Astrocyte of the cerebellum (primary cell): ENCODE measurements at regions not wholly inside any gene's neighbourhood (a gene's known extent, or its start where the extent isn't known, plus 50 kb on each side); places are given as distances from the start of the nearest gene placed in this dataset.

Experiments used
- DNase-seq: peaks from one replicate; pipeline ENCODE4 v3.0.0-alpha.2; 2011; ENCODE audit warnings: low read depth
- H3K4me3 ChIP-seq: 2 replicates; pipeline ENCODE4 v1.5.1; 2011; ENCODE audit warnings: mild to moderate bottlenecking, low read depth, low read length, moderate library complexity
- in situ Hi-C: cut with HindIII; loops from 2 replicates; pipeline ENCODE4 v1.10.0; 2017; ENCODE audit warnings: low sequenced_read_pairs
- TF ChIP-seq, protein P1 (sequence below): IDR thresholded peaks from 2 replicates; pipeline ENCODE4 v1.5.1; 2012; ENCODE audit warnings: low read length, low read depth, moderate library complexity, mild to moderate bottlenecking; ENCODE audit errors: missing control alignments

DNA sequence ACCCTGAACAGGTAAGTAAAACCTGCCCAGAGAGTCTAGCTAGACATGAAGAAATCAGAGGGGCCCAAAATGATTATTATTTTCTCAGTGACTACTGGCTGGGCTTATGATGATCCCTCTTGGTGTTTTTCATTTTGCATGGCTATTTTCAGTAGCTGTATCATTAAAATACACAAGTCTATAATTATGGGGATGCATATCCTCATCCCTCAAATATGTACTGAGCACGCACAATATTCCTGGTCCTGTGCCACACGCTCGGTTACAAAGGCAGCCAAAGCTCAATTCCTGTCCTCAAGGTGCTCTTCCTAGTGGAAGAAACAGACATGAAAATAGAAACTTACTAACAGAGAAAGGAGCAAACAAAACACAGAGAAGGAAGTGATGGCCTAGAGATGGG is 180.0 kb downstream of the DAD1 start:
- DNase-seq = no peak
- H3K4me3 ChIP-seq = no peak overlapping the region
- TF ChIP-seq, protein P1, sequence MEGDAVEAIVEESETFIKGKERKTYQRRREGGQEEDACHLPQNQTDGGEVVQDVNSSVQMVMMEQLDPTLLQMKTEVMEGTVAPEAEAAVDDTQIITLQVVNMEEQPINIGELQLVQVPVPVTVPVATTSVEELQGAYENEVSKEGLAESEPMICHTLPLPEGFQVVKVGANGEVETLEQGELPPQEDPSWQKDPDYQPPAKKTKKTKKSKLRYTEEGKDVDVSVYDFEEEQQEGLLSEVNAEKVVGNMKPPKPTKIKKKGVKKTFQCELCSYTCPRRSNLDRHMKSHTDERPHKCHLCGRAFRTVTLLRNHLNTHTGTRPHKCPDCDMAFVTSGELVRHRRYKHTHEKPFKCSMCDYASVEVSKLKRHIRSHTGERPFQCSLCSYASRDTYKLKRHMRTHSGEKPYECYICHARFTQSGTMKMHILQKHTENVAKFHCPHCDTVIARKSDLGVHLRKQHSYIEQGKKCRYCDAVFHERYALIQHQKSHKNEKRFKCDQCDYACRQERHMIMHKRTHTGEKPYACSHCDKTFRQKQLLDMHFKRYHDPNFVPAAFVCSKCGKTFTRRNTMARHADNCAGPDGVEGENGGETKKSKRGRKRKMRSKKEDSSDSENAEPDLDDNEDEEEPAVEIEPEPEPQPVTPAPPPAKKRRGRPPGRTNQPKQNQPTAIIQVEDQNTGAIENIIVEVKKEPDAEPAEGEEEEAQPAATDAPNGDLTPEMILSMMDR = no peak
- in situ Hi-C loops = no loop called here

DNA sequence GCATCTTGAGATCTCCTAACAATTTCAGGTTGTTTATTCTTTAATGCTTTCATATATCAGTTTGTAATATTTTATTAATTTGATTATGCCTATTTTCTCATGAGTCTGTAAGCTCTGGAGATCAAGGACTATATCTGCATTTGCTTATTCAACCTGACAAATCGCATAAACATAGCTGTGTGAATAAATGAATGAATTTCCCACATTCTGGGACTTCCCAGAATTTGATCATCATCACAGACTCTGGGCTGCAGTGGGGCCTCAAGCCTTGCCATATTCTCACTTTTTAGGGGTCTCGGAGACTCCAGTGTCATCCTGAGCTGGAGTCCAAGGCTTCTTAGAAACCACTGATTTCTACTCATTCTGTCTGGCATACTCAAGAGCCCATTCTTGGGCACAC is 180.5 kb downstream of the DAD1 start:
- in situ Hi-C loops = no loop called here
- TF ChIP-seq, protein P1 = no peak
- no peak for DNase-seq
- no peak overlapping the region for H3K4me3 ChIP-seq

DNA sequence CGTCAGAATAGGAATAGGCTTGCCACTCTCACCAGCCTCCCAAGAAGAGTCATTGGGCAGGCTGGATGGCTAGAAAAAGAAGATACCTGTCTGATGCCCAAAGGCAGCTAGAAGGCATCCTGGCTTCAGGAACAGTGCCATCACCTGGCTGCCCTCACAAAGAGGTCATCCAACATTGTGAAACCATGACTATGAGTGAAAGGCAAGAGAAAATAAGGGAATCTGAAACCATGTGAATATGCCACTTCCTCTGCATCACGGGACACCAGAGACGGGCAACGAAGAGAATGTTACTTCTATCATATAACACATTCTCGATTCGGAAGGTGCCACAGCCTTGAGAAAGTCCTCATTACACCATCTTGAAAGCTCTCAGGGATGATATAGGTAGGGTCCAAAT is 182.0 kb downstream of the DAD1 start:
- no peak overlapping the region for H3K4me3 ChIP-seq
- in situ Hi-C loops = no loop called here
- DNase-seq = no peak
- TF ChIP-seq, protein P1 = no peak

DNA sequence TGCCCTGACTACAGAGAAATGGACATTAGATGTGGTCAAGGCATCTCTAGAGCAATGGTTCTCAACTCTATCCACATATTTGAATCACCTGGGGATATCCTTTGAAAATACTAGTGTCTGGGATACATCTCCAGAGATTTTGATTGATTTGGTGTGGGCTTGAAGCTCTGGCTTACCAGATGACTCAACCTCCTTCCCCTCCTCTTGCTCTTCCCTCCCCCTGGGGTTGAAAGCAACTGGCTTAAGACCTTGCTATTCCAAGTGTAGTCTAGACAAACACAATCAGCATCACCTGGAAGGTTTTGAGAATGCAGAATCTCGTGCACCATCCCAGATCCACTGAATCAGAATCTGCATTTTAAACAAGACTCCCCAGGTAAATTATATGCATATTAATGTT is 183.8 kb downstream of the DAD1 start:
- TF ChIP-seq, protein P1 = no peak
- no peak overlapping the region for H3K4me3 ChIP-seq
- no peak for DNase-seq
- in situ Hi-C loops = no loop called here

DNA sequence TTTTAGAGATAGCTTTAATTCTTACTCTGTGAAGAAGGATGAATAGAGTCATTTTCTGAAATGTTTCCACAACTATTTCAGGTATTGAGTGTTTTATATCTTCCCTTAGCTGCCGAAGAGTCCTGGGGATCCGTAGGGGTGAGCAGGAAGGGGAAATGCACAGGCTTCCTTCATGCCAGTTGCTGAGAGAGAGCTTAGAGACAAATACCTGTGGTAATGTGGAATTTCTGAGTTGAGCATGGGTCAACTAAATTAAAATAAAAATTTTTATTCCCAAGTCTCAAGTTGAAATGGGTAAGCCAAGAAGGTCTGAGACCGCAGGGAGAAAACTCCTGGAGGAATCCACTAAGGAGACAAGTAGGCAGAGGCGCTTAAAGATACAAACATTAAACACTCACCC is 185.7 kb downstream of the DAD1 start:
- DNase-seq = peak; percentile 50
- TF ChIP-seq, protein P1 = no peak
- in situ Hi-C loops = no loop called here

DNA sequence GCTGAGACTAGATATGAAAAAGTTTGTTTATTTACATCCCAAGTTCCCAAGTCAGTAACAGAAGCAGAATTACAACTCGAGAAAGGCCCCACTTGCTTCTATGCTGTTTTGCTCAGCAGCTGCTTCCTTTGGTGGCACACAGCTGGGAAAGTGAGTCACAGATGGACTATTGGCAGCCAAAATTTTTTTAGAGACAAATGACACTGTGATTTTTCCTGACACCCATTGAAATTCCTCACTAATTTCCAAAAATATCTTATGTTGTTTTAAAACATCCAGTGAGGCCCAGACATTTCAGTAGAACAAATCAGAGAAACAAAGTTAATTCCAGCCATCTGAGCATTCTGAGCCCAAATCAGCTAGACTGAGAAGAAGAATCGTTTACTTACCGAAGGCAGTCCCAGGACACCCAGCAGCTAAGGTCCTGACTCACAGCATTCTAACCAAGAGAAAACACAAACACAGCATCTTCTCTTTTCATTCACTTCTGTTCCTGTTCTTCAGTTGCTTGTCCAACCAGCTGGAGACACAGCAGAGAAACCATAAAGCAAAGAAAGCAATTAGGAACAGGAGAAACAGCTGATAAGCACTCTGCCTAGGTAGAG is 188.3 kb downstream of the DAD1 start:
- TF ChIP-seq, protein P1 = no peak
- in situ Hi-C loops = no loop called here
- DNase-seq = no peak
- no peak overlapping the region for H3K4me3 ChIP-seq

More for the DNA sequence above, 185.7 kb downstream of the DAD1 start:
- H3K4me3 ChIP-seq = no peak overlapping the region

DNA sequence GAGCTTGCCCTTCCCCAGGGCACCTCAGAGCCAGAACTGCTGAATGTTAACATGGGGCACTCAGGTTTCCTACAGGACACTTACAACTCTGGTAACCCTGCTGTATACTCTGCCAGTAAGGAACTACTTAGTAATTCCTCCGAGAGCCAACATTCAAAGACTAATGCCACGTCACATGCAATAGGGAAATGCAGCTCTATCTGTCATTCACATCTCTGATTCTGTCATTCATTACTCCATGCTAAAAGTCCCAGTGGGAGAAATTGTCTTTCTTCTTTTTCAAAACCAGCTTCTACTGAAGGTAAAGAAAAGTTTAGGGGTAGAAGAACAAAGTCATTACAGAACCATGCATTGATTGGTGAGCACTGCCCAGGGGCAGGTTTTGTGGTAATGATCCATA is 189.2 kb downstream of the DAD1 start:
- H3K4me3 ChIP-seq = no peak overlapping the region
- no peak for DNase-seq
- TF ChIP-seq, protein P1 = no peak
- in situ Hi-C loops = no loop called here
